H9 (cell line): ENCODE measurements at regions not wholly inside any gene's neighbourhood (a gene's known extent, or its start where the extent isn't known, plus 50 kb on each side); places are given as distances from the start of the nearest gene placed in this dataset.

Source experiments
- DNase-seq: peaks from one replicate; pipeline ENCODE4 v3.0.0-alpha.2; 2017
- H2AFZ ChIP-seq: one replicate; pipeline ENCODE4 v1.6.1; 2013; ENCODE audit warnings: mild to moderate bottlenecking, low read length, control low read depth, moderate library complexity
- H2AK5ac ChIP-seq: 2 replicates; pipeline ENCODE4 v1.6.1; 2013; ENCODE audit warnings: low read length, control low read depth, mixed read lengths; ENCODE audit not compliant: insufficient read length
- H2BK120ac ChIP-seq: one replicate; pipeline ENCODE4 v1.6.1; 2013; ENCODE audit warnings: low read depth, mild to moderate bottlenecking, low read length, control low read depth, inconsistent platforms; ENCODE audit not compliant: poor library complexity, severe bottlenecking
- H2BK12ac ChIP-seq: 2 replicates; pipeline ENCODE4 v1.6.1; 2013; ENCODE audit warnings: low read length, control low read depth, mixed read lengths, low read depth; ENCODE audit not compliant: insufficient read length
- H2BK15ac ChIP-seq: 2 replicates; pipeline ENCODE4 v1.6.1; 2013; ENCODE audit warnings: low read depth, low read length, control low read depth
- H2BK20ac ChIP-seq: one replicate; pipeline ENCODE4 v1.6.1; 2013; ENCODE audit warnings: low read depth, mild to moderate bottlenecking, low read length, control low read depth, inconsistent platforms; ENCODE audit not compliant: poor library complexity, severe bottlenecking
- H2BK5ac ChIP-seq: 2 replicates; pipeline ENCODE4 v1.6.1; 2013; ENCODE audit warnings: low read length, control low read depth, mixed read lengths; ENCODE audit not compliant: insufficient read length
- H3K14ac ChIP-seq: 2 replicates; pipeline ENCODE4 v1.6.1; 2013; ENCODE audit warnings: low read length, control low read depth; ENCODE audit not compliant: insufficient read depth
- H3K18ac ChIP-seq: 2 replicates; pipeline ENCODE4 v1.6.1; 2013; ENCODE audit warnings: low read depth, mild to moderate bottlenecking, mixed read lengths, low read length, control low read depth; ENCODE audit not compliant: insufficient read length
- H3K23ac ChIP-seq: 2 replicates; pipeline ENCODE4 v1.6.1; 2013; ENCODE audit warnings: low read length, control low read depth, mixed read lengths, low read depth; ENCODE audit not compliant: insufficient read length
- H3K23me2 ChIP-seq: 2 replicates; pipeline ENCODE4 v1.6.1; 2013; ENCODE audit warnings: low read depth, mild to moderate bottlenecking, mixed read lengths, low read length, control low read depth; ENCODE audit not compliant: insufficient read length, poor library complexity, severe bottlenecking
- H3K27ac ChIP-seq: 2 replicates; pipeline ENCODE4 v1.5.1; 2013; ENCODE audit warnings: low read length, control low read depth, mixed read lengths, low read depth; ENCODE audit not compliant: insufficient read length
- H3K27me3 ChIP-seq: 2 replicates; pipeline ENCODE4 v1.6.1; 2013; ENCODE audit warnings: low read length, control low read depth, inconsistent platforms; ENCODE audit not compliant: insufficient read depth
- H3K4ac ChIP-seq: 2 replicates; pipeline ENCODE4 v1.6.1; 2013; ENCODE audit warnings: low read depth, mild to moderate bottlenecking, control low read depth, inconsistent platforms, low read length, moderate library complexity
- H3K4me1 ChIP-seq: 2 replicates; pipeline ENCODE4 v1.6.1; 2013; ENCODE audit warnings: low read length, control low read depth, inconsistent platforms; ENCODE audit not compliant: insufficient read depth
- H3K4me2 ChIP-seq: 2 replicates; pipeline ENCODE4 v1.6.1; 2013; ENCODE audit warnings: low read length, control low read depth, mixed read lengths; ENCODE audit not compliant: insufficient read length, insufficient read depth
- H3K56ac ChIP-seq: 2 replicates; pipeline ENCODE4 v1.6.1; 2013; ENCODE audit warnings: low read depth, mild to moderate bottlenecking, mixed read lengths, low read length, control low read depth; ENCODE audit not compliant: insufficient read length
- H3K79me1 ChIP-seq: 2 replicates; pipeline ENCODE4 v1.6.1; 2013; ENCODE audit warnings: low read depth, mild to moderate bottlenecking, moderate library complexity, low read length, control low read depth, inconsistent platforms; ENCODE audit not compliant: insufficient read depth, poor library complexity, severe bottlenecking
- H3K79me2 ChIP-seq: 2 replicates; pipeline ENCODE4 v1.6.1; 2013; ENCODE audit warnings: low read length, control low read depth, inconsistent platforms; ENCODE audit not compliant: insufficient read depth
- H3K9ac ChIP-seq: 2 replicates; pipeline ENCODE4 v1.6.1; 2013; ENCODE audit warnings: low read length, control low read depth, mixed read lengths; ENCODE audit not compliant: insufficient read length; ENCODE audit errors: extremely low read depth
- H3K9me3 ChIP-seq: one replicate; pipeline ENCODE4 v1.6.1; 2013; ENCODE audit warnings: low read depth, low read length, inconsistent platforms; ENCODE audit not compliant: control insufficient read depth
- H3T11ph ChIP-seq: one replicate; pipeline ENCODE4 v1.6.1; 2013; ENCODE audit warnings: mild to moderate bottlenecking, low read length, control low read depth, inconsistent platforms
- H4K20me1 ChIP-seq: one replicate; pipeline ENCODE4 v1.6.1; 2013; ENCODE audit not compliant: control insufficient read depth, insufficient read length, insufficient read depth
- H4K5ac ChIP-seq: 2 replicates; pipeline ENCODE4 v1.6.1; 2013; ENCODE audit warnings: low read depth, mild to moderate bottlenecking, mixed read lengths, low read length, control low read depth; ENCODE audit not compliant: insufficient read length
- H4K8ac ChIP-seq: replicated peaks from 2 replicates; pipeline ENCODE4 v1.6.1; 2013; ENCODE audit warnings: low read length, control low read depth, mixed read lengths, low read depth; ENCODE audit not compliant: insufficient read length
- H4K91ac ChIP-seq: 2 replicates; pipeline ENCODE4 v1.6.1; 2013; ENCODE audit warnings: low read depth, mild to moderate bottlenecking, moderate library complexity, mixed read lengths, low read length, control low read depth; ENCODE audit not compliant: insufficient read length
- H3K27ac Mint-ChIP-seq, 3 experiments: 2 replicates in 2 of 3; 3 replicates in 1 of 3; pipeline ENCODE4 v1.8.0; 2020 to 2021; ENCODE audit warnings: mixed read lengths in 3 of 3, mild to moderate bottlenecking in 1 of 3, moderate library complexity in 1 of 3
- H3K27me3 Mint-ChIP-seq: 2 replicates; pipeline ENCODE4 v1.8.0; 2021; ENCODE audit warnings: low read depth, mild to moderate bottlenecking, moderate library complexity, mixed read lengths
- H3K36me3 Mint-ChIP-seq, 3 experiments: 2 replicates in 2 of 3; 3 replicates in 1 of 3; pipeline ENCODE4 v1.8.0; 2020 to 2021; ENCODE audit warnings: low read depth in 3 of 3, mixed read lengths in 3 of 3; ENCODE audit not compliant: insufficient read depth in 1 of 3
- H3K4me1 Mint-ChIP-seq, 2 experiments: 2 replicates each; pipeline ENCODE4 v1.8.0; 2020; ENCODE audit warnings: mixed read lengths in 2 of 2
- H3K4me3 Mint-ChIP-seq, 2 experiments: 2 replicates in 1 of 2; 3 replicates in 1 of 2; pipeline ENCODE4 v1.8.0; 2020 to 2021; ENCODE audit warnings: mild to moderate bottlenecking in 2 of 2, mixed read lengths in 2 of 2, moderate library complexity in 1 of 2
- H3K9me3 Mint-ChIP-seq, 2 experiments: 2 replicates in 1 of 2; 3 replicates in 1 of 2; pipeline ENCODE4 v1.8.0; 2020; ENCODE audit warnings: mild to moderate bottlenecking in 2 of 2, mixed read lengths in 2 of 2, moderate library complexity in 1 of 2
- WGBS: extraction: QIAGEN DNeasy Blood & Tissue Kit; methylation state at CpG from one replicate; pipeline ENCODE4 v1.1.7; 2013; ENCODE audit warnings: missing lambda C conversion rate, low lambda C conversion rate, mixed read lengths; ENCODE audit not compliant: insufficient read length; ENCODE audit errors: extremely low coverage; 5-methylcytosine and 5-hydroxymethylcytosine counted together
- TF ChIP-seq, protein P1 (sequence below): fragments of 200-600 bp; sonication (generic); conservative IDR thresholded peaks from 3 replicates; pipeline ENCODE4 v1.8.0; 2021; ENCODE audit warnings: antibody characterized with exemption, mild to moderate bottlenecking

DNA sequence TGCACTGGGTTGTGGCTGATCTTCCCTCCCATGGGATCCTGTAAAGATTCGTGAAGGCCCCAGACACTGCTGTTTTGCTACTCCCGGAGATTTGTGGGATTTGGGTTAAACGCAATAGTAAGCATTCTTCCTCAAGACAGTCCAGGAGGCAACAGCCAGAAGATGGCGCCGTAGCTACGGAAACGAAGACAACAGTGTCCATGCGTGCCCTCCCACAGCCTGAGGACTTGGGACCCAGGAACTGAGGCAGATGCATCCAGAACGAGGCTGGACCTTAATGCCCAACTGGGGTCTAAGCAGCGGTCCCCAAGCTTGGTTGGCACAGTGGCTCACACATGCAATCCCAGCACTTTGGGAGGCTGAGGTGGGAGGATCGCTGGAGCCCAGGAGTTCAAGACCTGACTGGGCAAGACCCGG, 57.6 kb upstream of the ZNF507 start:
- no peak overlapping the region for H3K14ac ChIP-seq
- TF ChIP-seq, protein P1, sequence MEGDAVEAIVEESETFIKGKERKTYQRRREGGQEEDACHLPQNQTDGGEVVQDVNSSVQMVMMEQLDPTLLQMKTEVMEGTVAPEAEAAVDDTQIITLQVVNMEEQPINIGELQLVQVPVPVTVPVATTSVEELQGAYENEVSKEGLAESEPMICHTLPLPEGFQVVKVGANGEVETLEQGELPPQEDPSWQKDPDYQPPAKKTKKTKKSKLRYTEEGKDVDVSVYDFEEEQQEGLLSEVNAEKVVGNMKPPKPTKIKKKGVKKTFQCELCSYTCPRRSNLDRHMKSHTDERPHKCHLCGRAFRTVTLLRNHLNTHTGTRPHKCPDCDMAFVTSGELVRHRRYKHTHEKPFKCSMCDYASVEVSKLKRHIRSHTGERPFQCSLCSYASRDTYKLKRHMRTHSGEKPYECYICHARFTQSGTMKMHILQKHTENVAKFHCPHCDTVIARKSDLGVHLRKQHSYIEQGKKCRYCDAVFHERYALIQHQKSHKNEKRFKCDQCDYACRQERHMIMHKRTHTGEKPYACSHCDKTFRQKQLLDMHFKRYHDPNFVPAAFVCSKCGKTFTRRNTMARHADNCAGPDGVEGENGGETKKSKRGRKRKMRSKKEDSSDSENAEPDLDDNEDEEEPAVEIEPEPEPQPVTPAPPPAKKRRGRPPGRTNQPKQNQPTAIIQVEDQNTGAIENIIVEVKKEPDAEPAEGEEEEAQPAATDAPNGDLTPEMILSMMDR, result peak; percentile 78
- H4K8ac ChIP-seq, result no peak overlapping the region
- H2BK5ac ChIP-seq, result no peak overlapping the region
- no peak overlapping the region for H2BK20ac ChIP-seq
- H3K79me2 ChIP-seq, result no peaks in the 10 kb centered on the region
- H3T11ph ChIP-seq, result no peak overlapping the region
- no peak overlapping the region for H3K18ac ChIP-seq
- Mint-ChIP-seq H3K9me3 (no peaks in the 10 kb centered on the region), H3K4me1 (peaks cover 2 to 11% of the 10 kb centered on the region in 2 experiments; a peak in 1 of 4 replicates), H3K27ac (no peak overlapping the region), H3K4me3 (no peak overlapping the region), H3K27me3 (no peaks in the 10 kb centered on the region; the same call in 1 of the 2 replicates), H3K36me3 (no peaks in the 10 kb centered on the region)
- no peaks in the 10 kb centered on the region for H4K20me1 ChIP-seq
- H2AFZ ChIP-seq, result no peak overlapping the region
- no peaks in the 10 kb centered on the region for H3K27me3 ChIP-seq
- no peak overlapping the region for H3K27ac ChIP-seq
- no peak overlapping the region for H2BK12ac ChIP-seq
- peak; percentile 84 for DNase-seq
- H3K4me1 ChIP-seq, result no peaks in the 10 kb centered on the region
- H2BK120ac ChIP-seq, result no peak overlapping the region
- no peak overlapping the region for H3K4me2 ChIP-seq
- no peaks in the 10 kb centered on the region for H3K9me3 ChIP-seq
- no peaks in the 10 kb centered on the region for H3K23me2 ChIP-seq
- H4K91ac ChIP-seq, result no peak overlapping the region
- no CpG with 5 or more reads among the region's 12 CpGs for WGBS
- H2BK15ac ChIP-seq, result no peak overlapping the region
- no peak overlapping the region for H3K56ac ChIP-seq
- no peak overlapping the region for H3K4ac ChIP-seq
- no peak overlapping the region for H3K23ac ChIP-seq
- H4K5ac ChIP-seq, result no peak overlapping the region
- no peak overlapping the region for H2AK5ac ChIP-seq
- H3K9ac ChIP-seq, result no peak overlapping the region
- no peaks in the 10 kb centered on the region for H3K79me1 ChIP-seq
